DOHH2 (cell line): ENCODE measurements at regions not wholly inside any gene's neighbourhood (a gene's known extent, or its start where the extent isn't known, plus 50 kb on each side); places are given as distances from the start of the nearest gene placed in this dataset.

Experiments
- CTCF ChIP-seq: fragments of 200-600 bp; sonication (generic); IDR thresholded peaks from one replicate; pipeline ENCODE4 v1.5.1; 2014; ENCODE audit warnings: antibody characterized with exemption, mild to moderate bottlenecking, low read depth, low read length; ENCODE audit not compliant: poor library complexity, severe bottlenecking
- EZH2phosphoT487 ChIP-seq: fragments of 200-600 bp; sonication (generic); IDR thresholded peaks from 2 replicates; pipeline ENCODE4 v1.6.1; 2017; ENCODE audit warnings: borderline replicate concordance, mild to moderate bottlenecking, antibody characterized with exemption, low read length, moderate library complexity, mixed read lengths

GRCh38 chr15:62611002-62611401 is 431.5 kb upstream of the TPM1 start:
- TF ChIP-seq CTCF (no peak), EZH2phosphoT487 (no peak)
